Upper lobe of left lung (tissue), 6 donors: ENCODE measurements at regions not wholly inside any gene's neighbourhood (a gene's known extent, or its start where the extent isn't known, plus 50 kb on each side); places are given as distances from the start of the nearest gene placed in this dataset.
A peak's percentile ranks its signal among the peaks of the same experiment; 100 is the strongest.

Source experiments
- ATAC-seq, 2 donors: fragments of 200-7000 bp; cut with Tn5 transposase; one replicate each; pipeline ENCODE4 v1.9.1; 2022; ENCODE audit warnings: mild to moderate bottlenecking in 2 of 2, moderate library complexity in 2 of 2; ENCODE audit not compliant: low FRiP score in 2 of 2
- DNase-seq, 2 donors: peaks; one replicate each; pipeline ENCODE4 v3.0.0-alpha.2; 2019 to 2020
- H3K27ac ChIP-seq, 4 donors: fragments of 200-600 bp; sonication (generic); one replicate each; pipeline ENCODE4 v1.5.1; 2016 to 2019
- H3K27me3 ChIP-seq, 4 donors: fragments of 200-600 bp; sonication (generic); one replicate each; pipeline ENCODE4 v1.5.1; 2017 to 2019
- H3K36me3 ChIP-seq, 4 donors: fragments of 200-600 bp; sonication (generic); one replicate each; pipeline ENCODE4 v1.5.1; 2016 to 2019
- H3K4me1 ChIP-seq, 4 donors: fragments of 200-600 bp; sonication (generic); one replicate each; pipeline ENCODE4 v1.5.1; 2018 to 2019
- H3K4me3 ChIP-seq, 4 donors: fragments of 200-600 bp; sonication (generic); one replicate each; pipeline ENCODE4 v1.5.1; 2017 to 2019; ENCODE audit warnings: mild to moderate bottlenecking in 2 of 4, moderate library complexity in 1 of 4
- H3K9me3 ChIP-seq, 4 donors: fragments of 200-600 bp; sonication (generic); one replicate each; pipeline ENCODE4 v1.5.1; 2018 to 2019
- EP300 ChIP-seq, 4 donors: sonication (generic); formaldehyde crosslinking; IDR thresholded peaks; one replicate each; pipeline ENCODE4 v1.5.1; 2017; ENCODE audit warnings: antibody characterized with exemption in 4 of 4, control low read depth in 2 of 4
- POLR2A ChIP-seq, 4 donors: fragments of 450-650 bp; IDR thresholded peaks; one replicate each; pipeline ENCODE4 v1.5.1; 2016 to 2017; ENCODE audit warnings: antibody characterized with exemption in 4 of 4, mild to moderate bottlenecking in 2 of 4
- POLR2AphosphoS5 ChIP-seq, 2 donors: sonication (generic); formaldehyde crosslinking; IDR thresholded peaks; one replicate each; pipeline ENCODE4 v1.5.1; 2017; ENCODE audit warnings: antibody characterized with exemption in 2 of 2
- WGBS, 2 donors: methylation state at CpG; one replicate each; pipeline ENCODE4 v1.1.5; 2017 to 2018; 5-methylcytosine and 5-hydroxymethylcytosine counted together
- TF ChIP-seq, protein P1 (sequence below), 6 experiments: fragments of 450-650 bp in 4 of 6; fragments of 200-600 bp in 2 of 6; sonication (generic) in 2 of 6; IDR thresholded peaks; one replicate each; pipeline ENCODE4 v1.5.1; 2016 to 2019; ENCODE audit warnings: antibody characterized with exemption in 6 of 6
- donor health status: DM: no; HTN: no; CAD: no; lungs with moderate emphysema.
- donor health status: DM: no; HTN: yes; CAD: no; lungs with severe emphysema.

- TF ChIP-seq POLR2A (IDR thresholded peaks at IDR 0.05) (no peak), EP300 (IDR thresholded peaks at IDR 0.05) (no peak), POLR2AphosphoS5 (IDR thresholded peaks at IDR 0.05) (no peak)
- TF ChIP-seq, protein P1, sequence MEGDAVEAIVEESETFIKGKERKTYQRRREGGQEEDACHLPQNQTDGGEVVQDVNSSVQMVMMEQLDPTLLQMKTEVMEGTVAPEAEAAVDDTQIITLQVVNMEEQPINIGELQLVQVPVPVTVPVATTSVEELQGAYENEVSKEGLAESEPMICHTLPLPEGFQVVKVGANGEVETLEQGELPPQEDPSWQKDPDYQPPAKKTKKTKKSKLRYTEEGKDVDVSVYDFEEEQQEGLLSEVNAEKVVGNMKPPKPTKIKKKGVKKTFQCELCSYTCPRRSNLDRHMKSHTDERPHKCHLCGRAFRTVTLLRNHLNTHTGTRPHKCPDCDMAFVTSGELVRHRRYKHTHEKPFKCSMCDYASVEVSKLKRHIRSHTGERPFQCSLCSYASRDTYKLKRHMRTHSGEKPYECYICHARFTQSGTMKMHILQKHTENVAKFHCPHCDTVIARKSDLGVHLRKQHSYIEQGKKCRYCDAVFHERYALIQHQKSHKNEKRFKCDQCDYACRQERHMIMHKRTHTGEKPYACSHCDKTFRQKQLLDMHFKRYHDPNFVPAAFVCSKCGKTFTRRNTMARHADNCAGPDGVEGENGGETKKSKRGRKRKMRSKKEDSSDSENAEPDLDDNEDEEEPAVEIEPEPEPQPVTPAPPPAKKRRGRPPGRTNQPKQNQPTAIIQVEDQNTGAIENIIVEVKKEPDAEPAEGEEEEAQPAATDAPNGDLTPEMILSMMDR (IDR thresholded peaks at IDR 0.05): no peak
- ATAC-seq (no peak), DNase-seq (no peak)
- H3K27me3 ChIP-seq: no peaks in the 10 kb centered on the region
- 81 to 82% methylated on average over 6 of the region's 6 CpGs for WGBS, 2 donors
- H3K27ac ChIP-seq: no peak overlapping the region
- no peaks in the 10 kb centered on the region for H3K4me1 ChIP-seq
- no peaks in the 10 kb centered on the region for H3K9me3 ChIP-seq
- H3K4me3 ChIP-seq: no peak overlapping the region
- H3K36me3 ChIP-seq: no peaks in the 10 kb centered on the region
Observed at GRCh38 chr16:49120631-49121030, 161.0 kb downstream of the CBLN1 start.

GRCh38 chr16:49116873-49117272, 164.8 kb downstream of the CBLN1 start:
- Histone ChIP-seq H3K9me3 (no peaks in the 10 kb centered on the region), H3K4me1 (no peaks in the 10 kb centered on the region), H3K36me3 (no peaks in the 10 kb centered on the region), H3K27ac (no peak overlapping the region), H3K27me3 (no peaks in the 10 kb centered on the region), H3K4me3 (no peak overlapping the region)
- DNase-seq: peak in 1 of 2 donors; percentile 17
- WGBS, 2 donors: 64 to 75% methylated on average over 7 of the region's 7 CpGs
- TF ChIP-seq EP300 (IDR thresholded peaks at IDR 0.05) (no peak), POLR2A (IDR thresholded peaks at IDR 0.05) (no peak), POLR2AphosphoS5 (IDR thresholded peaks at IDR 0.05) (no peak)
- TF ChIP-seq, protein P1 (IDR thresholded peaks at IDR 0.05): no peak
- ATAC-seq: no peak

DNA sequence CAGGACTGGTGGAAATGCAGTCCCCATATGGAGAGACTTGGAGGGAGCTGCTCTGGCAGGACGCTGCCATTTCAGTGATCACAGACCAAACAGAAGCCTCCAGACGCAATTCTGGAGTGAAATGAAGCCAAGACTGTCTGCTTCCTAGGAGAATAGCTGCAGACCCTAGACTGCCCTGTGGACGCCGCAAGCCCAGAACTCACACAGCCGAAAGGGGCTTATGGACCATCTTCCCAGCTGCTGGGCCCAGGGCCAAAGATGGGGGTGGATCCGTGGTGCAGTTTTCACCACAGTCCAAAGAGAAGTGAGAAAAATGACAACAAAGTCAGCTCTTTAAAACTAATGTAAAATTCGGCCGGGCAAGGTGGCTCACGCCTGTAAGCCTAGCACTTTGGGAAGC, 165.7 kb downstream of the CBLN1 start:
- Histone ChIP-seq H3K36me3 (no peaks in the 10 kb centered on the region), H3K27me3 (no peaks in the 10 kb centered on the region), H3K27ac (no peak overlapping the region), H3K9me3 (no peaks in the 10 kb centered on the region), H3K4me1 (no peaks in the 10 kb centered on the region), H3K4me3 (no peak overlapping the region)
- WGBS, 2 donors: 81 to 84% methylated on average over 6 to 9 of the region's 9 CpGs
- ATAC-seq: no peak
- no peak for DNase-seq
- TF ChIP-seq POLR2A (IDR thresholded peaks at IDR 0.05) (no peak), POLR2AphosphoS5 (IDR thresholded peaks at IDR 0.05) (no peak), EP300 (IDR thresholded peaks at IDR 0.05) (no peak)

- H3K27me3 ChIP-seq: no peaks in the 10 kb centered on the region
- H3K9me3 ChIP-seq: no peaks in the 10 kb centered on the region
- DNase-seq (no peak), ATAC-seq (peak in 1 of 2 donors; percentile 38)
- no peak overlapping the region for H3K27ac ChIP-seq
- H3K4me1 ChIP-seq: no peaks in the 10 kb centered on the region
- H3K4me3 ChIP-seq: no peak overlapping the region
- no peaks in the 10 kb centered on the region for H3K36me3 ChIP-seq
- 47 to 59% methylated on average over 5 of the region's 5 CpGs for WGBS, 2 donors
- TF ChIP-seq POLR2AphosphoS5 (IDR thresholded peaks at IDR 0.05) (no peak), EP300 (IDR thresholded peaks at IDR 0.05) (no peak), POLR2A (IDR thresholded peaks at IDR 0.05) (no peak)
- TF ChIP-seq, protein P1 (IDR thresholded peaks at IDR 0.05): no peak
Observed at GRCh38 chr16:49112754-49113153, 168.9 kb downstream of the CBLN1 start.

GRCh38 chr16:49111351-49111750, 170.3 kb downstream of the CBLN1 start:
- Histone ChIP-seq H3K4me1 (no peaks in the 10 kb centered on the region), H3K36me3 (no peaks in the 10 kb centered on the region), H3K4me3 (no peak overlapping the region), H3K27ac (no peak overlapping the region), H3K9me3 (no peaks in the 10 kb centered on the region), H3K27me3 (no peaks in the 10 kb centered on the region)
- no peak for DNase-seq
- WGBS, 2 donors: 67 to 82% methylated on average over 1 of the region's 1 CpG
- TF ChIP-seq EP300 (IDR thresholded peaks at IDR 0.05) (no peak), POLR2A (IDR thresholded peaks at IDR 0.05) (no peak), POLR2AphosphoS5 (IDR thresholded peaks at IDR 0.05) (no peak)
- TF ChIP-seq, protein P1 (IDR thresholded peaks at IDR 0.05): no peak
- ATAC-seq: no peak
